Esophagus squamous epithelium (tissue), 5 donors: ENCODE measurements at regions not wholly inside any gene's neighbourhood (a gene's known extent, or its start where the extent isn't known, plus 50 kb on each side); places are given as distances from the start of the nearest gene placed in this dataset.

Experiments
- DNase-seq: peaks from one replicate; lab custom pipeline; 2025; lab: John Stamatoyannopoulos, UW
- H3K27ac ChIP-seq, 4 donors: fragments of 200-600 bp; sonication (generic); one replicate each; pipeline ENCODE4 v1.5.1; 2016 to 2019; ENCODE audit warnings: mild to moderate bottlenecking in 1 of 4
- H3K27me3 ChIP-seq, 4 donors: fragments of 200-600 bp; sonication (generic); 1 replicate in 3 of 4; 2 replicates in 1 of 4; pipeline versions ENCODE4 v1.5.1 to v1.6.0; 2017 to 2021; ENCODE audit warnings: antibody characterized with exemption in 1 of 4
- H3K36me3 ChIP-seq, 3 donors: fragments of 200-600 bp; sonication (generic); one replicate each; pipeline ENCODE4 v1.5.1; 2016 to 2019
- H3K4me1 ChIP-seq, 3 donors: fragments of 200-600 bp; sonication (generic); one replicate each; pipeline ENCODE4 v1.5.1; 2017 to 2019
- H3K4me3 ChIP-seq, 4 donors: fragments of 200-600 bp; sonication (generic); 1 replicate in 3 of 4; 2 replicates in 1 of 4; pipeline ENCODE4 v1.5.1; 2016 to 2019; ENCODE audit warnings: mild to moderate bottlenecking in 2 of 4, moderate library complexity in 1 of 4
- H3K9me3 ChIP-seq, 3 donors: fragments of 200-600 bp; sonication (generic); one replicate each; pipeline ENCODE4 v1.5.1; 2016 to 2019
- POLR2A ChIP-seq, 4 donors: fragments of 450-650 bp; IDR thresholded peaks; one replicate each; pipeline ENCODE4 v1.6.1; 2017; ENCODE audit warnings: antibody characterized with exemption in 4 of 4, mild to moderate bottlenecking in 4 of 4, moderate library complexity in 3 of 4
- WGBS, 2 donors: methylation state at CpG; one replicate each; pipeline ENCODE4 v1.1.5; 2018; 5-methylcytosine and 5-hydroxymethylcytosine counted together
- intact Hi-C: fragments of 100-400 bp; cut with DNase I; formaldehyde crosslinking; loops from one replicate; pipeline ENCODE4 v1.15.0; 2022
- TF ChIP-seq, protein P1 (sequence below), 6 experiments: fragments of 450-650 bp in 4 of 6; fragments of 200-600 bp in 2 of 6; sonication (generic) in 2 of 6; IDR thresholded peaks; one replicate each; pipeline ENCODE4 v1.5.1; 2016 to 2019; ENCODE audit warnings: antibody characterized with exemption in 6 of 6, mild to moderate bottlenecking in 4 of 6, moderate library complexity in 4 of 6
- donor health status: DM: yes; HTN: yes; CAD: no.

DNA sequence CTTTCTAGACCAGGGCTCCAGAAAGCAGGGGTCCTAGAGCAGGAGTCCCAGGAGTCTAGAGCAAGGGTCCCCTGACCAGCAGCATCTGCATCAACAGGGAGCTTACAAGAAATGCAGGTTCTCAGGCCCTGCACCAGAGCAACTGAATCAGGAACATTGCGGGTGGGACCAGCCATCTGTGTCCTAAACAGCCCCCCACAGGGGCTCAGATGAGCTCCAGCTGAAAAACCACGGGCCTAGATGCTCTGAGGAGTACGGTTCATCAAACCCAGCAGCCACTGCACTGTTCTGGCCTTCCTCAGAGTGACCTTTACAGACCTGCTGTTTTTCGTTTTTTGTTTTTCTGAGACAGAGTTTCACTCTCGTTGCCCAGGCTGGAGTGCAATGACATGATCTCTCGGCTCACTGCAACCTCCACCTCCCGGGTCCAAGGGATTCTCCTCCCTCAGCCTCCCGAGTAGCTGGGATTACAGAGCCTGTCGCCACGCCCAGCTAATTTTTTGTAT, 438.2 kb downstream of the SOX9 start:
- no peak overlapping the region for H3K27ac ChIP-seq
- no peak overlapping the region for H3K4me3 ChIP-seq
- peaks cover 0 to 28% (median 0%) of the 10 kb centered on the region in 3 donors for H3K4me1 ChIP-seq
- 82 to 94% methylated on average over 9 to 10 of the region's 10 CpGs for WGBS, 2 donors
- no peaks in the 10 kb centered on the region for H3K36me3 ChIP-seq
- intact Hi-C loops = no loop called here
- H3K9me3 ChIP-seq = no peaks in the 10 kb centered on the region
- DNase-seq = no peak
- TF ChIP-seq, protein P1, sequence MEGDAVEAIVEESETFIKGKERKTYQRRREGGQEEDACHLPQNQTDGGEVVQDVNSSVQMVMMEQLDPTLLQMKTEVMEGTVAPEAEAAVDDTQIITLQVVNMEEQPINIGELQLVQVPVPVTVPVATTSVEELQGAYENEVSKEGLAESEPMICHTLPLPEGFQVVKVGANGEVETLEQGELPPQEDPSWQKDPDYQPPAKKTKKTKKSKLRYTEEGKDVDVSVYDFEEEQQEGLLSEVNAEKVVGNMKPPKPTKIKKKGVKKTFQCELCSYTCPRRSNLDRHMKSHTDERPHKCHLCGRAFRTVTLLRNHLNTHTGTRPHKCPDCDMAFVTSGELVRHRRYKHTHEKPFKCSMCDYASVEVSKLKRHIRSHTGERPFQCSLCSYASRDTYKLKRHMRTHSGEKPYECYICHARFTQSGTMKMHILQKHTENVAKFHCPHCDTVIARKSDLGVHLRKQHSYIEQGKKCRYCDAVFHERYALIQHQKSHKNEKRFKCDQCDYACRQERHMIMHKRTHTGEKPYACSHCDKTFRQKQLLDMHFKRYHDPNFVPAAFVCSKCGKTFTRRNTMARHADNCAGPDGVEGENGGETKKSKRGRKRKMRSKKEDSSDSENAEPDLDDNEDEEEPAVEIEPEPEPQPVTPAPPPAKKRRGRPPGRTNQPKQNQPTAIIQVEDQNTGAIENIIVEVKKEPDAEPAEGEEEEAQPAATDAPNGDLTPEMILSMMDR (IDR thresholded peaks at IDR 0.05) = no peak
- TF ChIP-seq POLR2A (IDR thresholded peaks at IDR 0.05) = no peak
- H3K27me3 ChIP-seq = peaks cover 0 to 8% (median 0%) of the 10 kb centered on the region in 4 donors

GRCh38 chr17:72560303-72561247, 439.8 kb downstream of the SOX9 start:
- intact Hi-C loops = loop anchor here (10.0 kb wide), 1 partner anchor 164 kb away; no protein-coding TSS in a partner anchor
- H3K27me3 ChIP-seq = peaks cover 0 to 5% (median 0%) of the 10 kb centered on the region in 4 donors
- H3K9me3 ChIP-seq = no peaks in the 10 kb centered on the region
- DNase-seq = no peak
- TF ChIP-seq, protein P1 (IDR thresholded peaks at IDR 0.05) = peak; percentile 73 to 91 (median 88)
- no peak for TF ChIP-seq POLR2A (IDR thresholded peaks at IDR 0.05)
- 22 to 68% methylated on average over 11 to 12 of the region's 24 CpGs for WGBS, 2 donors
- peak overlapping the region in 1 of 4 donors; percentile 33 for H3K27ac ChIP-seq
- peaks cover 0 to 23% (median 0%) of the 10 kb centered on the region in 3 donors for H3K4me1 ChIP-seq
- no peak overlapping the region for H3K4me3 ChIP-seq
- no peaks in the 10 kb centered on the region for H3K36me3 ChIP-seq

DNA sequence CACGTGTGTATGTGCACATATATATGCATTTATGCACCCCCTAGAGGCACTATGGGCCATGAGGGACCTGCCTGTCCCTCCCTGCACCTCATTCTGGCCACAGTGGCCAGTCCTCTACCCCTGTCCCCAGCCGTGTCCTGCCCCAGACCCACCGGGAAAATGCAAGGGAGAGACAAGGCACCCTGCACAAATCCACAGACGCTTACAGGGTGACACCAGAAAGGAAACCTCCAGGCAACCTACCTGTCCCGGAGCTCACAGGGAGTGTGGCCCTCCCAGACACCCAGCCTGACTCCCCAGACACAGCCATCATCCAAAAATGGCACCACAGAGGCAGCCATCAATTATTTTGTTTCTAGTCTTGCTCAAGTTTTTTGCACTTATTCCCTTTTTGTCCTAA, 440.4 kb downstream of the SOX9 start:
- Histone ChIP-seq H3K4me1 (peaks cover 0 to 23% (median 0%) of the 10 kb centered on the region in 3 donors), H3K36me3 (no peaks in the 10 kb centered on the region), H3K27ac (no peak overlapping the region), H3K4me3 (no peak overlapping the region), H3K27me3 (peaks cover 0 to 5% (median 0%) of the 10 kb centered on the region in 4 donors), H3K9me3 (no peaks in the 10 kb centered on the region)
- intact Hi-C loops = loop anchor here (10.0 kb wide), 1 partner anchor 164 kb away; no protein-coding TSS in a partner anchor
- no peak for TF ChIP-seq POLR2A (IDR thresholded peaks at IDR 0.05)
- TF ChIP-seq, protein P1 (IDR thresholded peaks at IDR 0.05) = no peak
- no peak for DNase-seq
- 40 to 62% methylated on average over 2 to 3 of the region's 5 CpGs for WGBS, 2 donors

- no peak for DNase-seq
- Histone ChIP-seq H3K4me1 (peaks cover 0 to 24% (median 0%) of the 10 kb centered on the region in 3 donors), H3K27me3 (peaks cover 0 to 5% (median 0%) of the 10 kb centered on the region in 4 donors), H3K36me3 (no peaks in the 10 kb centered on the region), H3K9me3 (no peaks in the 10 kb centered on the region), H3K4me3 (no peak overlapping the region), H3K27ac (no peak overlapping the region)
- WGBS, 2 donors = 78 to 89% methylated on average over 6 of the region's 6 CpGs
- intact Hi-C loops = loop anchor here (10.0 kb wide), 1 partner anchor 163 kb away; no protein-coding TSS in a partner anchor
- TF ChIP-seq, protein P1 (IDR thresholded peaks at IDR 0.05) = no peak
- TF ChIP-seq POLR2A (IDR thresholded peaks at IDR 0.05) = no peak
These were observed 440.9 kb downstream of the SOX9 start for GRCh38 chr17:72561680-72562079.
